K562 (cell line): ENCODE measurements at regions not wholly inside any gene's neighbourhood (a gene's known extent, or its start where the extent isn't known, plus 50 kb on each side); places are given as distances from the start of the nearest gene placed in this dataset.

Experiments
- ARNT ChIP-seq, 2 experiments: fragments of 450-650 bp; IDR thresholded peaks; 2 replicates each; pipeline ENCODE4 v1.6.1; 2016; ENCODE audit warnings: mild to moderate bottlenecking in 1 of 2
- BCLAF1 ChIP-seq, 2 experiments: fragments of 450-650 bp in 1 of 2; IDR thresholded peaks; 2 replicates each; pipeline ENCODE4 v1.6.1; 2011 to 2017; ENCODE audit warnings: low read depth in 2 of 2, antibody characterized with exemption in 1 of 2, borderline replicate concordance in 1 of 2, low read length in 1 of 2, mild to moderate bottlenecking in 1 of 2, mixed read lengths in 1 of 2; ENCODE audit not compliant: control insufficient read depth in 1 of 2
- MCM5 ChIP-seq: fragments of 450-650 bp; IDR thresholded peaks from 2 replicates; pipeline ENCODE4 v1.6.1; 2016; ENCODE audit warnings: low read depth
- POLR2AphosphoS5 ChIP-seq: IDR thresholded peaks from 2 replicates; pipeline ENCODE4 v1.6.1; 2011; ENCODE audit warnings: mild to moderate bottlenecking, low read depth, low read length, moderate library complexity; ENCODE audit not compliant: control insufficient read depth, insufficient read depth
- RBFOX2 ChIP-seq: fragments of 200-400 bp; formaldehyde crosslinking; IDR thresholded peaks from 2 replicates; pipeline ENCODE4 v1.6.1; 2017; ENCODE audit warnings: low read depth, mild to moderate bottlenecking, low read length, moderate library complexity
- SP2 ChIP-seq: IDR thresholded peaks from 2 replicates; pipeline ENCODE4 v1.6.1; 2011; ENCODE audit warnings: mild to moderate bottlenecking, low read depth, low read length, moderate library complexity; ENCODE audit not compliant: poor library complexity, severe bottlenecking; ENCODE audit errors: extremely low read depth
- SRSF7 ChIP-seq: fragments of 200-400 bp; formaldehyde crosslinking; optimal IDR thresholded peaks from 2 replicates; pipeline ENCODE3; 2017; ENCODE audit warnings: mild to moderate bottlenecking, low read depth, low read length
- TAF1 ChIP-seq: IDR thresholded peaks from 2 replicates; pipeline ENCODE4 v1.6.1; 2011; ENCODE audit warnings: mild to moderate bottlenecking, low read length, moderate library complexity; ENCODE audit not compliant: insufficient read depth, control insufficient read depth, severe bottlenecking; ENCODE audit errors: extremely low read depth
- ZBTB7A ChIP-seq: IDR thresholded peaks from 2 replicates; pipeline ENCODE4 v1.6.1; 2011; ENCODE audit warnings: low read depth, mild to moderate bottlenecking, low read length, moderate library complexity, borderline replicate concordance; ENCODE audit not compliant: control insufficient read depth
- ZNF143 ChIP-seq: sonication (generic); formaldehyde crosslinking; IDR thresholded peaks from 2 replicates; pipeline ENCODE4 v1.9.0; 2022; ENCODE audit warnings: mild to moderate bottlenecking, missing genetic modification reagents
- ZNF584 ChIP-seq: fragments of 200-800 bp; sonication (Bioruptor generic); IDR thresholded peaks from 2 replicates; pipeline ENCODE4 v1.6.1; 2016; ENCODE audit warnings: low read depth, mild to moderate bottlenecking, missing genetic modification characterization, missing compliant biosample characterization
- TF ChIP-seq, protein P1 (sequence below), 2 experiments: fragments of 450-650 bp; IDR thresholded peaks; 2 replicates each; pipeline ENCODE4 v1.6.1; 2016; ENCODE audit warnings: mild to moderate bottlenecking in 2 of 2, borderline replicate concordance in 1 of 2, low read depth in 1 of 2, moderate library complexity in 1 of 2
- TF ChIP-seq, protein P2 (sequence below): IDR thresholded peaks from 2 replicates; pipeline ENCODE4 v1.6.1; 2011; ENCODE audit not compliant: insufficient read length; ENCODE audit errors: extremely low read depth
- TF ChIP-seq, protein P3 (sequence below): sonication (generic); formaldehyde crosslinking; IDR thresholded peaks from 2 replicates; pipeline ENCODE4 v1.9.0; 2022; ENCODE audit warnings: mild to moderate bottlenecking, missing genetic modification reagents

GRCh38 chr6:26156850-26157250, 69.6 kb downstream of the HFE start (continued):
- TF ChIP-seq, protein P1, sequence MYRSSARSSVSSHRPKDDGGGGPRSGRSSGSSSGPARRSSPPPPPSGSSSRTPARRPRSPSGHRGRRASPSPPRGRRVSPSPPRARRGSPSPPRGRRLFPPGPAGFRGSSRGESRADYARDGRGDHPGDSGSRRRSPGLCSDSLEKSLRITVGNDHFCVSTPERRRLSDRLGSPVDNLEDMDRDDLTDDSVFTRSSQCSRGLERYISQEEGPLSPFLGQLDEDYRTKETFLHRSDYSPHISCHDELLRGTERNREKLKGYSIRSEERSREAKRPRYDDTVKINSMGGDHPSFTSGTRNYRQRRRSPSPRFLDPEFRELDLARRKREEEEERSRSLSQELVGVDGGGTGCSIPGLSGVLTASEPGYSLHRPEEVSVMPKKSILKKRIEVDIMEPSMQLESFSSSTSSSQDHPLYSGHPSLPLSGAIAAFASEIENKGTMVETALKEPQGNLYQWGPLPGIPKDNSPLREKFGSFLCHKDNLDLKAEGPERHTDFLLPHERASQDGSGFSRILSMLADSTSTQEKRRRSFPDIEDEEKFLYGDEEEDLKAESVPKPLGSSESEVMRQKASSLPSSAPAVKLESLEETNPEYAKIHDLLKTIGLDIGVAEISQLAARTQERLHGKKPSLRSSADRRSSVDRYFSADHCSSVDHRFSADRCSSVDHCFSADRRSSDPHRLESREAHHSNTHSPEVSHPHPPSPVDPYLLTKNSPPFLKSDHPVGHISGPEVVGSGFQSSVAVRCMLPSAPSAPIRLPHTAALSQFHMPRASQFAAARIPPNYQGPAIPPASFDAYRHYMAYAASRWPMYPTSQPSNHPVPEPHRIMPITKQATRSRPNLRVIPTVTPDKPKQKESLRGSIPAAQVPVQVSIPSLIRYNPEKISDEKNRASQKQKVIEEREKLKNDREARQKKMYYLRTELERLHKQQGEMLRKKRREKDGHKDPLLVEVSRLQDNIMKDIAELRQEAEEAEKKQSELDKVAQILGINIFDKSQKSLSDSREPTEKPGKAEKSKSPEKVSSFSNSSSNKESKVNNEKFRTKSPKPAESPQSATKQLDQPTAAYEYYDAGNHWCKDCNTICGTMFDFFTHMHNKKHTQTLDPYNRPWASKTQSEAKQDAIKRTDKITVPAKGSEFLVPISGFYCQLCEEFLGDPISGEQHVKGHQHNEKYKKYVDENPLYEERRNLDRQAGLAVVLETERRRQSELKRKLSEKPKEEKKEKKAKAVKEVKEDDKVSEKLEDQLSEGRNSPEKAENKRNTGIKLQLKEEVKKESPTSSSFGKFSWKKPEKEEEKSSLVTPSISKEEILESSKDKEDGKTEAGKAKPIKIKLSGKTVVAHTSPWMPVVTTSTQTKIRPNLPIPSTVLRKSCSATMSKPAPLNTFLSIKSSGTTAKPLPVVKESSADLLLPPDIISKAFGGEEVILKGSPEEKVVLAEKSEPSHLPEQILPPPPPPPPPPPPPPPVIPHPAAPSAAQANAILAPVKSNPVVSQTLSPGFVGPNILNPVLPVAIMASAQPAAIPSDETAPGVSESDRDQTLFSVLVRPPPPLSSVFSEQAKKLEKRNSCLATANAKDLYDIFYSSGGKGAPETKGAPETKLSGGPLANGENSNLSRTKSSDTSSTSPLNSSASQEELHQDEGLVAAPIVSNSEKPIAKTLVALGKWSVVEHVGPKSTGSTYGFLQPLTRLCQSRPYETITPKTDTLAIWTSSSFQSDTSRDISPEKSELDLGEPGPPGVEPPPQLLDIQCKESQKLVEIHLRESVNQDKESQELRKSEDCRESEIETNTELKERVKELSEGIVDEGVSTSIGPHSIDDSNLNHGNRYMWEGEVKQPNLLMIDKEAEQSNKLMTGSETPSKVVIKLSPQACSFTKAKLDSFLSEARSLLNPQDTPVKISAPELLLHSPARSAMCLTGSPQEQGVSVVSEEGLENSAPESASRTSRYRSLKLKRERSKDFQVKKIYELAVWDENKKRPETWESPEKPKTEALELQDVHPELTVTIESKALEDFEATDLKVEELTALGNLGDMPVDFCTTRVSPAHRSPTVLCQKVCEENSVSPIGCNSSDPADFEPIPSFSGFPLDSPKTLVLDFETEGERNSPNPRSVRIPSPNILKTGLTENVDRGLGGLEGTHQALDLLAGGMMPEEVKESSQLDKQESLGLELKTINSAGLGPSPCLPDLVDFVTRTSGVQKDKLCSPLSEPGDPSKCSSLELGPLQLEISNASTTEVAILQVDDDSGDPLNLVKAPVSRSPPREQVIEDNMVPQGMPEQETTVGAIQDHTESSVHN (IDR thresholded peaks at IDR 0.05; ENCODE audit: borderline replicate concordance in 1 of 2, low read depth in 1 of 2), result no peak
- TF ChIP-seq, protein P2, sequence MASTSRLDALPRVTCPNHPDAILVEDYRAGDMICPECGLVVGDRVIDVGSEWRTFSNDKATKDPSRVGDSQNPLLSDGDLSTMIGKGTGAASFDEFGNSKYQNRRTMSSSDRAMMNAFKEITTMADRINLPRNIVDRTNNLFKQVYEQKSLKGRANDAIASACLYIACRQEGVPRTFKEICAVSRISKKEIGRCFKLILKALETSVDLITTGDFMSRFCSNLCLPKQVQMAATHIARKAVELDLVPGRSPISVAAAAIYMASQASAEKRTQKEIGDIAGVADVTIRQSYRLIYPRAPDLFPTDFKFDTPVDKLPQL, result no peak
- TF ChIP-seq RBFOX2 (peak; percentile 95), MCM5 (no peak), TAF1 (peak; percentile 49), POLR2AphosphoS5 (peak; percentile 92), SRSF7 (no peak), BCLAF1 (IDR thresholded peaks at IDR 0.05; ENCODE audit: borderline replicate concordance in 1 of 2, control insufficient read depth in 1 of 2, low read depth in 2 of 2, low read length in 1 of 2) (peak; percentile 64 to 87; a peak in 3 of 4 replicates), ZNF143 (0 out of 2 replicates have a peak, but pooled peaks have one; percentile 14), ARNT (IDR thresholded peaks at IDR 0.05) (peak in 1 of 2 experiments; percentile 41; a peak in 1 of 4 replicates), ZNF584 (CRISPR knock-in tag) (no peak), SP2 (peak; percentile 19), ZBTB7A (peak; percentile 36; the same call in 1 of the 2 replicates)
- TF ChIP-seq, protein P3, sequence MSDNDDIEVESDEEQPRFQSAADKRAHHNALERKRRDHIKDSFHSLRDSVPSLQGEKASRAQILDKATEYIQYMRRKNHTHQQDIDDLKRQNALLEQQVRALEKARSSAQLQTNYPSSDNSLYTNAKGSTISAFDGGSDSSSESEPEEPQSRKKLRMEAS (CRISPR knock-in tag), result no peak
